ENCODE measurements at regions not wholly inside any gene's neighbourhood (a gene's known extent, or its start where the extent isn't known, plus 50 kb on each side); places are given as distances from the start of the nearest gene placed in this dataset.

GRCh38 chr6:103177791-103178190, 1681.9 kb downstream of the HACE1 start:
- Histone ChIP-seq H3K18ac (ENCODE audit: extremely low read depth, low read length) (no peak overlapping the region), H3K56ac (replicated peaks; ENCODE audit: insufficient read length, low read depth, low read length) (no peak overlapping the region), H4K8ac (ENCODE audit: extremely low read depth, insufficient read depth, low read length) (no peak overlapping the region), H3K23me2 (ENCODE audit: low read depth, low read length) (no peaks in the 10 kb centered on the region), H3K36me3 (ENCODE audit: control insufficient read depth in 2 of 4, insufficient read depth in 4 of 4, low read length in 3 of 4) (no peaks in the 10 kb centered on the region; a peak in 1 of 8 replicates), H3K4me2 (ENCODE audit: insufficient read depth in 1 of 2, low read depth in 2 of 2, low read length in 2 of 2) (no peak overlapping the region), H3K14ac (ENCODE audit: insufficient read length) (no peak overlapping the region), H3K23ac (ENCODE audit: insufficient read length) (no peak overlapping the region), H2BK5ac (ENCODE audit: low read depth, low read length) (no peak overlapping the region), H2BK15ac (ENCODE audit: low read length) (no peak overlapping the region), H2AFZ (ENCODE audit: low read length) (no peak overlapping the region), H3K9me3 (ENCODE audit: insufficient read depth in 2 of 2, low read depth in 1 of 2, low read length in 1 of 2) (no peaks in the 10 kb centered on the region), H4K5ac (ENCODE audit: insufficient read length, low read depth, low read length) (no peak overlapping the region), H3K27ac (ENCODE audit: low read depth, low read length) (no peak overlapping the region), H2BK20ac (ENCODE audit: low read length) (no peak overlapping the region), H2AK5ac (ENCODE audit: low read depth, low read length) (no peak overlapping the region), H2BK12ac (ENCODE audit: low read depth, low read length) (no peak overlapping the region), H3K79me2 (ENCODE audit: control insufficient read depth in 1 of 2, insufficient read depth in 2 of 2, low read length in 2 of 2) (no peaks in the 10 kb centered on the region), H4K91ac (replicated peaks; ENCODE audit: insufficient read length, low read length) (no peak overlapping the region), H2BK120ac (replicated peaks; ENCODE audit: low read depth, low read length) (no peak overlapping the region), H3K4ac (replicated peaks; ENCODE audit: insufficient read length, low read depth, low read length) (no peak overlapping the region), H3K4me3 (ENCODE audit: extremely low read depth in 1 of 4, insufficient read depth in 2 of 4, low read depth in 3 of 4, low read length in 4 of 4) (no peak overlapping the region), H3K9ac (replicated peaks in 1 of 4; ENCODE audit: extremely low read depth in 1 of 4, low read depth in 3 of 4, low read length in 3 of 4) (no peak overlapping the region), H4K20me1 (replicated peaks in 1 of 2; ENCODE audit: control insufficient read depth in 1 of 2, insufficient read depth in 2 of 2, low read length in 2 of 2) (no peaks in the 10 kb centered on the region), H3K4me1 (replicated peaks in 1 of 4; ENCODE audit: control insufficient read depth in 3 of 4, insufficient read depth in 4 of 4, low read length in 3 of 4) (no peaks in the 10 kb centered on the region), H3K79me1 (ENCODE audit: low read depth, low read length) (no peaks in the 10 kb centered on the region), H3K27me3 (replicated peaks in 1 of 4; ENCODE audit: control insufficient read depth in 3 of 4, extremely low read depth in 1 of 4, insufficient read depth in 3 of 4, low read length in 3 of 4) (no peaks in the 10 kb centered on the region)
- TF ChIP-seq SP4 (IDR thresholded peaks at IDR 0.05; ENCODE audit: low read length) (no peak), POLR2AphosphoS5 (IDR thresholded peaks at IDR 0.05; ENCODE audit: low read depth, low read length) (no peak)
- 37% methylated on average over 1 of the region's 1 CpG; no CpG with 5 or more reads in 1 of the 2 experiments for WGBS, 2 experiments (ENCODE audit: extremely low coverage in 1 of 2, insufficient coverage in 1 of 2, insufficient read length in 1 of 2, insufficient replicate concordance in 2 of 2, low coverage in 1 of 2, low lambda C conversion rate in 2 of 2, missing lambda C conversion rate in 1 of 2)
- ChIA-PET POLR2A (ENCODE audit: partially characterized antibody) (no interaction called here), CTCF (ENCODE audit: partially characterized antibody) (interaction anchor here (0.8 kb wide), 1 partner anchor 327 kb away, joined by 3 read pairs; no protein-coding TSS in a partner anchor)
- FAIRE-seq (no peak), DNase-seq (ENCODE audit: low read depth in 1 of 2, low spot score in 2 of 2) (no peak)

Data from H1 (cell line).